ENCODE measurements at regions not wholly inside any gene's neighbourhood (a gene's known extent, or its start where the extent isn't known, plus 50 kb on each side); places are given as distances from the start of the nearest gene placed in this dataset.

GRCh38 chr3:5270666-5271371 lies 83.3 kb downstream of the EDEM1 start:
- no peak for DNase-seq (ENCODE audit: low read depth in 4 of 6, low spot score in 6 of 6)
- WGBS (ENCODE audit: insufficient coverage) = 89% methylated on average over 6 of the region's 9 CpGs
- H3K27me3 ChIP-seq (ENCODE audit: control insufficient read depth, insufficient read depth, low read length) = no peaks in the 10 kb centered on the region

GRCh38 chr3:5271372-5271683 lies 83.8 kb downstream of the EDEM1 start:
- no peaks in the 10 kb centered on the region for H3K27me3 ChIP-seq (ENCODE audit: control insufficient read depth, insufficient read depth, low read length)
- no peak for DNase-seq (ENCODE audit: low read depth in 4 of 6, low spot score in 6 of 6)
- no peaks in the 10 kb centered on the region for H3K36me3 ChIP-seq (ENCODE audit: control insufficient read depth, insufficient read depth, low read length)
- no peaks in the 10 kb centered on the region for H3K9me3 ChIP-seq (ENCODE audit: control insufficient read depth, insufficient read depth, low read length)
- H3K4me1 ChIP-seq (ENCODE audit: control insufficient read depth, insufficient read depth, low read length) = no peaks in the 10 kb centered on the region
- no peak overlapping the region for H3K27ac ChIP-seq (ENCODE audit: low read depth, low read length)
- no peak overlapping the region for H3K4me3 ChIP-seq (ENCODE audit: low read depth, low read length)
- no CpG with 5 or more reads among the region's 4 CpGs for WGBS (ENCODE audit: insufficient coverage)

More at GRCh38 chr3:5270666-5271371, 83.3 kb downstream of the EDEM1 start:
- no peaks in the 10 kb centered on the region for H3K4me1 ChIP-seq (ENCODE audit: control insufficient read depth, insufficient read depth, low read length)
- H3K4me3 ChIP-seq (ENCODE audit: low read depth, low read length) = no peak overlapping the region
- H3K27ac ChIP-seq (ENCODE audit: low read depth, low read length) = no peak overlapping the region
- H3K36me3 ChIP-seq (ENCODE audit: control insufficient read depth, insufficient read depth, low read length) = no peaks in the 10 kb centered on the region
- H3K9me3 ChIP-seq (ENCODE audit: control insufficient read depth, insufficient read depth, low read length) = no peaks in the 10 kb centered on the region

GRCh38 chr3:5272387-5272786 lies 84.9 kb downstream of the EDEM1 start:
- no peak overlapping the region for H3K4me3 ChIP-seq (ENCODE audit: low read depth, low read length)
- no peaks in the 10 kb centered on the region for H3K4me1 ChIP-seq (ENCODE audit: control insufficient read depth, insufficient read depth, low read length)
- H3K27ac ChIP-seq (ENCODE audit: low read depth, low read length) = no peak overlapping the region
- H3K27me3 ChIP-seq (ENCODE audit: control insufficient read depth, insufficient read depth, low read length) = no peaks in the 10 kb centered on the region
- no peaks in the 10 kb centered on the region for H3K9me3 ChIP-seq (ENCODE audit: control insufficient read depth, insufficient read depth, low read length)
- H3K36me3 ChIP-seq (ENCODE audit: control insufficient read depth, insufficient read depth, low read length) = no peaks in the 10 kb centered on the region
- WGBS (ENCODE audit: insufficient coverage) = 33% methylated on average over 1 of the region's 4 CpGs
- peak in 1 of 6 donors; percentile 67 for DNase-seq (ENCODE audit: low read depth in 4 of 6, low spot score in 6 of 6)

- no peak for DNase-seq (ENCODE audit: low read depth in 4 of 6, low spot score in 6 of 6)
- no peaks in the 10 kb centered on the region for H3K27me3 ChIP-seq (ENCODE audit: control insufficient read depth, insufficient read depth, low read length)
- no peak overlapping the region for H3K4me3 ChIP-seq (ENCODE audit: low read depth, low read length)
- no peaks in the 10 kb centered on the region for H3K36me3 ChIP-seq (ENCODE audit: control insufficient read depth, insufficient read depth, low read length)
- no peak overlapping the region for H3K27ac ChIP-seq (ENCODE audit: low read depth, low read length)
- no peaks in the 10 kb centered on the region for H3K4me1 ChIP-seq (ENCODE audit: control insufficient read depth, insufficient read depth, low read length)
- no peaks in the 10 kb centered on the region for H3K9me3 ChIP-seq (ENCODE audit: control insufficient read depth, insufficient read depth, low read length)
- 67% methylated on average over 1 of the region's 1 CpG for WGBS (ENCODE audit: insufficient coverage)
Measured at GRCh38 chr3:5274091-5274490, 86.6 kb downstream of the EDEM1 start.

- Histone ChIP-seq H3K4me1 (ENCODE audit: control insufficient read depth, insufficient read depth, low read length) (no peaks in the 10 kb centered on the region), H3K27ac (ENCODE audit: low read depth, low read length) (no peak overlapping the region), H3K4me3 (ENCODE audit: low read depth, low read length) (no peak overlapping the region), H3K27me3 (ENCODE audit: control insufficient read depth, insufficient read depth, low read length) (no peaks in the 10 kb centered on the region), H3K36me3 (ENCODE audit: control insufficient read depth, insufficient read depth, low read length) (no peaks in the 10 kb centered on the region), H3K9me3 (ENCODE audit: control insufficient read depth, insufficient read depth, low read length) (peaks cover 2% of the 10 kb centered on the region)
- DNase-seq (ENCODE audit: low read depth in 4 of 6, low spot score in 6 of 6) = no peak
- 66% methylated on average over 2 of the region's 2 CpGs for WGBS (ENCODE audit: insufficient coverage)
Measured at GRCh38 chr3:5275529-5275928, 88.0 kb downstream of the EDEM1 start.

GRCh38 chr3:5276934-5277333 lies 89.4 kb downstream of the EDEM1 start:
- WGBS (ENCODE audit: insufficient coverage) = 93% methylated on average over 3 of the region's 8 CpGs

GRCh38 chr3:5277612-5278236 lies 90.2 kb downstream of the EDEM1 start:
- Histone ChIP-seq H3K27ac (ENCODE audit: low read depth, low read length) (no peak overlapping the region), H3K36me3 (ENCODE audit: control insufficient read depth, insufficient read depth, low read length) (no peaks in the 10 kb centered on the region), H3K4me1 (ENCODE audit: control insufficient read depth, insufficient read depth, low read length) (no peaks in the 10 kb centered on the region), H3K4me3 (ENCODE audit: low read depth, low read length) (no peak overlapping the region), H3K9me3 (ENCODE audit: control insufficient read depth, insufficient read depth, low read length) (peaks cover 10% of the 10 kb centered on the region), H3K27me3 (ENCODE audit: control insufficient read depth, insufficient read depth, low read length) (no peaks in the 10 kb centered on the region)
- WGBS (ENCODE audit: insufficient coverage) = no CpG with 5 or more reads among the region's 3 CpGs
- no peak for DNase-seq (ENCODE audit: low read depth in 4 of 6, low spot score in 6 of 6)

More at GRCh38 chr3:5276934-5277333, 89.4 kb downstream of the EDEM1 start:
- Histone ChIP-seq H3K4me3 (ENCODE audit: low read depth, low read length) (no peak overlapping the region), H3K4me1 (ENCODE audit: control insufficient read depth, insufficient read depth, low read length) (no peaks in the 10 kb centered on the region), H3K9me3 (ENCODE audit: control insufficient read depth, insufficient read depth, low read length) (peaks cover 7% of the 10 kb centered on the region), H3K36me3 (ENCODE audit: control insufficient read depth, insufficient read depth, low read length) (no peaks in the 10 kb centered on the region), H3K27ac (ENCODE audit: low read depth, low read length) (no peak overlapping the region), H3K27me3 (ENCODE audit: control insufficient read depth, insufficient read depth, low read length) (no peaks in the 10 kb centered on the region)
- DNase-seq (ENCODE audit: low read depth in 4 of 6, low spot score in 6 of 6) = peak in 1 of 6 donors; percentile 24

- no peaks in the 10 kb centered on the region for H3K27me3 ChIP-seq (ENCODE audit: control insufficient read depth, insufficient read depth, low read length)
- no peaks in the 10 kb centered on the region for H3K36me3 ChIP-seq (ENCODE audit: control insufficient read depth, insufficient read depth, low read length)
- no peaks in the 10 kb centered on the region for H3K4me1 ChIP-seq (ENCODE audit: control insufficient read depth, insufficient read depth, low read length)
Measured at GRCh38 chr3:5278666-5279065, 91.2 kb downstream of the EDEM1 start.

GRCh38 chr3:5282703-5283102 lies 95.2 kb downstream of the EDEM1 start:
- no peak overlapping the region for H3K27ac ChIP-seq (ENCODE audit: low read depth, low read length)

More at GRCh38 chr3:5278666-5279065, 91.2 kb downstream of the EDEM1 start:
- DNase-seq (ENCODE audit: low read depth in 4 of 6, low spot score in 6 of 6) = no peak
- H3K4me3 ChIP-seq (ENCODE audit: low read depth, low read length) = no peak overlapping the region
- peaks cover 10% of the 10 kb centered on the region for H3K9me3 ChIP-seq (ENCODE audit: control insufficient read depth, insufficient read depth, low read length)
- no peak overlapping the region for H3K27ac ChIP-seq (ENCODE audit: low read depth, low read length)

GRCh38 chr3:5285439-5285838 lies 97.9 kb downstream of the EDEM1 start:
- Histone ChIP-seq H3K27ac (ENCODE audit: low read depth, low read length) (no peak overlapping the region), H3K4me1 (ENCODE audit: control insufficient read depth, insufficient read depth, low read length) (no peaks in the 10 kb centered on the region), H3K36me3 (ENCODE audit: control insufficient read depth, insufficient read depth, low read length) (no peaks in the 10 kb centered on the region), H3K9me3 (ENCODE audit: control insufficient read depth, insufficient read depth, low read length) (peaks cover 9% of the 10 kb centered on the region), H3K4me3 (ENCODE audit: low read depth, low read length) (no peak overlapping the region), H3K27me3 (ENCODE audit: control insufficient read depth, insufficient read depth, low read length) (no peaks in the 10 kb centered on the region)
- DNase-seq (ENCODE audit: low read depth in 4 of 6, low spot score in 6 of 6) = no peak

More at GRCh38 chr3:5282703-5283102, 95.2 kb downstream of the EDEM1 start:
- Histone ChIP-seq H3K4me1 (ENCODE audit: control insufficient read depth, insufficient read depth, low read length) (no peaks in the 10 kb centered on the region), H3K36me3 (ENCODE audit: control insufficient read depth, insufficient read depth, low read length) (no peaks in the 10 kb centered on the region), H3K4me3 (ENCODE audit: low read depth, low read length) (no peak overlapping the region), H3K27me3 (ENCODE audit: control insufficient read depth, insufficient read depth, low read length) (no peaks in the 10 kb centered on the region), H3K9me3 (ENCODE audit: control insufficient read depth, insufficient read depth, low read length) (peaks cover 10% of the 10 kb centered on the region)
- no CpG with 5 or more reads among the region's 1 CpG for WGBS (ENCODE audit: insufficient coverage)
- no peak for DNase-seq (ENCODE audit: low read depth in 4 of 6, low spot score in 6 of 6)
